GM12872 (cell line): ENCODE measurements at regions not wholly inside any gene's neighbourhood (a gene's known extent, or its start where the extent isn't known, plus 50 kb on each side); places are given as distances from the start of the nearest gene placed in this dataset.

Source experiments
- CTCF ChIP-seq: IDR thresholded peaks from 3 replicates; pipeline ENCODE4 v1.5.1; 2011; ENCODE audit warnings: low read depth, mild to moderate bottlenecking, low read length, moderate library complexity; ENCODE audit not compliant: insufficient read depth

GRCh38 chr7:68627247-68627864 is 970.9 kb upstream of the AUTS2 start:
- no peak for TF ChIP-seq CTCF

GRCh38 chr7:68640103-68640502 is 958.2 kb upstream of the AUTS2 start:
- no peak for TF ChIP-seq CTCF

GRCh38 chr7:68642727-68643126 is 955.5 kb upstream of the AUTS2 start:
- TF ChIP-seq CTCF: no peak

- TF ChIP-seq CTCF: no peak
Observed at GRCh38 chr7:68663392-68663791, 934.9 kb upstream of the AUTS2 start.

- no peak for TF ChIP-seq CTCF
Observed at GRCh38 chr7:68671046-68671445, 927.2 kb upstream of the AUTS2 start.

GRCh38 chr7:68671671-68672070 is 926.6 kb upstream of the AUTS2 start:
- no peak for TF ChIP-seq CTCF

- TF ChIP-seq CTCF: no peak
Observed at GRCh38 chr7:68674826-68675225, 923.4 kb upstream of the AUTS2 start.
